NCI-H2196 treated with DMSO at 0.1 percent for 48 hours (cell line): ENCODE measurements at regions not wholly inside any gene's neighbourhood (a gene's known extent, or its start where the extent isn't known, plus 50 kb on each side); places are given as distances from the start of the nearest gene placed in this dataset.

Experiments
- DNase-seq: peaks from one replicate; lab custom pipeline; 2025; ENCODE audit not compliant: unreplicated experiment; lab: John Stamatoyannopoulos, UW

DNA sequence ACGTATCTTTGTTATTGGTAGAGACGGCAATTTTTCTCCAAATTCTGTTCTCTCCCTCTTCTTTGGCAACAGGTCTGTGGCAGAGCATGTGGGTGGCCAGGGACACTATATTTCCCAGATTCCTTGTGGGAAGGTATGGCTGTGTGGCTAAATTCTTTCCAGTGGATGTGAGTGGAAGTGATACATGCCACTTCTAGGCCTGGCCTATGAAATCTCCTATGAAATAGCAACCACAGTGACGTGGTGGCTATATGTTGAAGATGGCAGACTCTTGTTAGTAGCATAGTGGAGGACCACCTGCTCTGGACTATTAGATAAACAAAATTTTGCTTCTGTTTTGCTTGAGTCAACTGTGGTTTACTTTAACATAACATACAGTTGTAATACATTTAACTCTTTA lies 243.3 kb downstream of the IL20RB start:
- no peak for DNase-seq

- no peak for DNase-seq
These were observed 245.2 kb downstream of the IL20RB start for GRCh38 chr3:137202941-137203340.

DNA sequence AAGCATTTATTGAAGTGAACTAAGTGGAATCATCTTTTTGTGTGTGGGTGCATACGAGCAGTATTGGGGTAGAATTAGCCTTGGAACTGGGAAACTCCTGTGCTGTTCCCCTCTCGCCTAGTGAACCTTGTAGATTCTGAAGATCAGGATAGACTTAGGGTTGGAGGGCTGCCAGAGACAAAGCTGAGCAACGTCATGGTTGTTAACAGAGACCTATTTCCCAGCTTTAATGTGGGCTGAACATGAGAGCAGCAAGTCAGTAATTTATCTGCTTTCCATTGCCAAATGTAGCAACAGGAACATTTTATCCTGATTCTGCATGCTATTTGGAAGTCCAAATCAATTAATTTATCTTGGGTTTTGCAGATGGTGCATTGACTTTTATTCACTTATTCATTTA lies 246.6 kb downstream of the IL20RB start:
- no peak for DNase-seq

GRCh38 chr3:137205394-137206045 lies 247.7 kb downstream of the IL20RB start:
- DNase-seq: no peak

- no peak for DNase-seq
These were observed 249.8 kb downstream of the IL20RB start for GRCh38 chr3:137207616-137208015.

GRCh38 chr3:137217733-137218132 lies 259.9 kb downstream of the IL20RB start:
- DNase-seq: no peak

DNA sequence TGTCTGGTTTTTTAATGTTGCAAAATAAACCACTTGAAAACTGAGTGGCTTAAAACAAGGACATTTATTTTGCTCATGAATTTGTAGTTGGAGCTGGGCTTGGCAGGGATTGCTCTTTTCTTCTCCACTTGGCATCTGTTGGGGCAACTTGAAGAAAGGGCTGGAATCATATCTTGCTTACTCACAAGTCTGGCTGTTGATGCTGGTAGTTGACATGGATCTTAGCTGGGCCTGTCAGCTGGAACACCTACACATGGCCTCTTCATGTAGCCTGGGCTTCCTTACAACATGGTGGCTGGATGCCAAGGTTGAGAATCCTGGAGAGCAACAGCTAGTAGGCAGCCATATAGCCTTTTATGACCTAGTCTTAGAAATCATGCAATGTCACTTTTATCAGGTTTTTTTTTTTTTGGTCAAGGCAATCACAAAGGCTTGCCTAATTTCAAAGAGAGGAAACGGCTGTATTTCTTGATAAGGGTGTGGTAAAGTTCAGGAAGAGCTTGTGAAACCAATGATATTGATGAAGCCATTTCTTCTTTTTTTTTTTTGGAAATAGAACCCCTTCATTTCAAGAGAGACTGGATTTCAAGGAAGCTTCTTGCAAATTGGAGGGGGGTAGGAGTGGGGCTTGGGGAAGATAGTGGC lies 262.1 kb downstream of the IL20RB start:
- no peak for DNase-seq

DNA sequence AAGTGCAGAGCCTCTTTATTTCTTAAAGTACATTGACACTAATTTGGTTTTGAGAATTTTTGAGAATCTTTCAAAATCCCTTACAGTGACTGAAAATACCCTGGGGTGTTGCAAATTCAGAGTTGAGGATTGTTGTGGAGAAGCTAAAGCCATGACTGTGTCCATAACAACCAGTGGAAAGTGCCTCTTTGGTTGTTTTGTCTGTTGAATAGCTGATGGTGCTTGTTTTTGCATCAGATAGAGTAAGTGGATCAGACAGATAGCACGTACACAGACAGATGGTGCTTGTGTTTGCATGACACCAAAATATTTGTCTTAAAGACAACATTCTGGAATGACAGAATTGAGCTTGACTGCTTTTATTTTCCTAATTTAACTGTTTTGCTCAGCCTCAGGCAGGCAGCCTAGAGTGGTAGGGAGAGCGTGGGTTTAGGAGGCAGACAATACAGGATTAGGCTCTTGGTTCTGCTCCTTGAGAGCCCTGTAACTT lies 265.0 kb downstream of the IL20RB start:
- no peak for DNase-seq

GRCh38 chr3:137224464-137224863 lies 266.7 kb downstream of the IL20RB start:
- no peak for DNase-seq

- no peak for DNase-seq
These were observed 285.1 kb downstream of the IL20RB start for GRCh38 chr3:137242836-137243400.

DNA sequence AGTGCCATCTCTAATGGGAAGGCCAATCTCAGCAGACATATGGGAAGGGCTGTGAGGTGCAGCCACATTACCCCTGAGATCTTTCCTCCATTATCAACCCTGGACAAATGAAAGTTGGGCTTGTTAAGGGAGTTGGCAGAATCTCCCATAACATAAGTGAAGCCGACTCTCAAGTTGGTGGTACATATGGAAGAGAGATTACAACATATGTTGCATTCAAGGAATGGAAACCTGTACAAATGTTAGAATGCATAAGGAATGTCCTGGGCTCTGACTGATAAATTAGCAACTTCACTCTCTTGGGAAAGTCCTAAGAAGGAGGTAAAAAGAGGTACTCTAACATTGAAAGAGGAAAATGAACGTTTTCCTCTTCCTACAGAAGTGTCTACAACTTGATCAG lies 288.7 kb downstream of the IL20RB start:
- DNase-seq: no peak

DNA sequence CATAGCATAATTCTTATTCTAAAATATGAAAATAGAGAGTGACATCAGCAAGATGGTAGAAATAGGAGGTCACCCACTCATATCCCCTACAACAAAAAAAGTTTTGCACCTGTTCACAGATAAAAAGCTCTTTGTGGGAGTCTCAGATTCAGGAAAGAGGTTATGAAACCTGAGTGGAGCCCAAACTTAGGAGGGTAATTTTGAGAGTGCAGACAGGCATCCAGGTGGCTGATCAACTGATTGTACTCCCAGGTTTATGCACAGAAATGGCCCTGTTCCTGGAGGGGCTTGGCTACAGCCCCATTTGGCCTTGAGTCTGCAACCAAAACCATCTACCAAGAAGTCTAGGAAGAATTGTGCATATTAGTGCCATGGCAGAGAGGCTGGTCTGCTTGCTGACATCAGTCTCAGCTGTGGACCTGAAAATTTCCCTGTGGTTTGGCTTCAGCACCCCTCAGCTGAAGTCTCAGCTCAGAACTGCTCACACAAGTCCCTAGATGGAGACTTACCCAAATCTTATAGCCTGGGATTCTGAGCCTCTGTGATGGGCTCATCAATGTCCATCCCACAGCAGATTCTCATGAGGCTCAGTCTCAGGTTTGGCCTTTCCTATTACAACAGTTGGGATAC lies 291.6 kb downstream of the IL20RB start:
- no peak for DNase-seq

GRCh38 chr3:137259089-137259488 lies 301.3 kb downstream of the IL20RB start:
- DNase-seq: no peak

GRCh38 chr3:137259701-137260100 lies 301.9 kb downstream of the IL20RB start:
- DNase-seq: no peak

DNA sequence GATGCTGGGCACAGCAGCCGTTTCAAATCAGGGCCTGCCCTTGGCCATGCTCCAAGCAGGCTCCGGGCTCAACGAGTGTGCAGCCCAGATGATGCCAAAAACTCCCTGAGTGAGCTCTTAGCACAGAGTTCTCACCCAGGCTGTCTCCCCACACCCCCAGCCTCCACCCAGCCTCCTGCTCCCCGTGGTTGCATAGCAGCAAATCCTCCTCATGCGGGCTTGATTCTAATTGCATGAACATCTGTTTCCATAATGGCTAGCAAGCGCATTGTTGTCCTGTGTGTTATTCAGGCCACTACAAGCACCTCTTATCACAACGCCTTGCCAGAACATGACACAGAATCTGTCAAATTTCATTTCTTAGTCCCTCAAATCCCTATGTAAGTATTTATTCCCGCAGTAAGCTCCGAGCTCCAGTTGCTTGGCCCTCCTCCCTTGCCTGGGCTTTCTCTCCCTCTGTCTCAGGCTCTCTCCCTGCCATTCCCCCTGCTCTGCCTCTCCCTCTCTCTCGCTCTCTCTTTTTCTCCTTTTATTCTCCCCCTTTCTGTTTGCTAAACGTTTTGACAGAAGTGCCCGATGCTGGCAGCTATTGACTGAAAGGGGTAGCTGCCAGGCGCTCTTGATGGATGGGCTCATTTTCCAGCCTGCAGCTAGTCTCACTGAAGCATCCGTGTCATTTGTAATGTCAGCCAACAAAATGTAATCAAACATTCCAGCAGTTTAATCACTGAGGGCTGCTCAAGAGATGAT lies 306.5 kb downstream of the IL20RB start:
- no peak for DNase-seq

- no peak for DNase-seq
These were observed 307.1 kb downstream of the IL20RB start for GRCh38 chr3:137264843-137265330.

DNA sequence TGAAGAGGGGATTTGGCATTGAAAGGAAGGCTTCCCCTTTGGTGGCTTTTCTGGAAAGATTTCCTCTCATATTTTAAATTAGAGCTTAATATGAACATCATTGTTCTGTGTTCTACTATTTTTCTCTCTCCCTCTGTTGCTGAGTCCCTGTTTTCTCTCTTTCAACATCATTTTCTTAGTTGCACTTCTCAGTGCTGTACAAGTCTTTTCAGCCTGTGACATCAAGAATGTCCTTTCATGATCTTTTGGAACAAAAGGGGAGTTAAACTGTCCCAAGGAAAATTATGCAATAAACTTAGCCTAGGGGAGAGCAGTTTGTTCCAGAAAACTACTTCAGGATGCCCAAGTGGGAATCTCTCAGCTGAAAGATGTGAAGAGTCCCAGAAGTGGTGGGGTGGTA lies 325.1 kb downstream of the IL20RB start:
- no peak for DNase-seq

DNA sequence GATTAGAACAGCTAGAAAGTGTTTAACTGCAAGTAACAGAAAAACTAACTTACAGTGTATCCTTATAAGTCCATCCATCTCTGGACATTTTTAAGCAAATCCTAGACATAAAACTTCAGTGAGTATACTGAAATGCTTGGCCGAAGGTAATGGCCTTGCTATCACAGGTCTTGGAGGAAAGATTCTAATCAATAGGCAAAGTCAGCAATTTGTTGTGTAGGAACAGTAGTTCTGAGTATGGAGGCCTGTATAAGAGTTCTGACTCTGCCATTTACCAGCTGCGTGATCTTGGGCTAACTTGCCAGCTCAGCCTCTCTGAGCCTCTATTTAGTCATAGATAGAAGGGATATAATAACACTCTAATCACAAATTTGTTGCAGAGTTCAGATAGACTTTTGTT lies 328.1 kb downstream of the IL20RB start:
- DNase-seq: no peak

DNA sequence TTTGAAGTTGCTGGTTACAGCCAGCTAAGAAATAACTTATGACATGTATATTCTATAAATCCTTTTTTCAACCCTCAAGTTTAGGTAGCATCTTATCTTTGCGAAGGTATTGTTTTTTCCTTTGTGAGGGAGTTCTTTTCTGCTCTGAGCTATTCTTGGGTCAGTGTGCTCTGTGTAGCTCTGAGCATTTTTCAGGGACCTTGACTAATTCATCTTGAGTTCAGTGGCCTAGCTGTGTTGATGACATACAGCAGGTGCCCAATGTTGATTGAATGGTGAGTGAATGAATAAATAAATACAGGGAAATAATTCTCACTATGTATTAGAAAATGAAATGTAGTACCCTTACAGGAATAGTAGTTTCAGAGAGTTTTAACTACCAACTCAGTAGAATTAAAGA lies 335.3 kb downstream of the IL20RB start:
- no peak for DNase-seq

- no peak for DNase-seq
These were observed 336.4 kb downstream of the IL20RB start for GRCh38 chr3:137294139-137294538.

DNA sequence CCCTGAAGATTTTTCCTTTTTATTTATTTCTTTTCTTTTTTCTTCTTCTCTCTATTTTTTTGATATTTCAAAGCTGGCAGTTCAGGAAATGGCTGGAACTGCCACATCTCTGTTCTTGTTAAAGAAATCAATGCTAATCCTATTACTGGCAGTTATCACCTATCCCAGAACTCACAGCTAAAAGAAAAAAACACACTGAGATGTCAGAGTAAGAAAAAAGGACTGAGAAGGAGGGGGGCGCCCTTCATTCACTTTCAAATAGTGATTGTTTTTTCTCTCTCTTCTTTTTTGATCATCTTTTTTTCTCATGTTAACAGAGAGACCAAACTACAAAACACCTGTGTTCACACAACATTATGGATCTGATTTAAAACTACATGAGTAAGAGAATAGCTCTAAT lies 337.1 kb downstream of the IL20RB start:
- no peak for DNase-seq
